BE2C (cell line): ENCODE measurements at regions not wholly inside any gene's neighbourhood (a gene's known extent, or its start where the extent isn't known, plus 50 kb on each side); places are given as distances from the start of the nearest gene placed in this dataset.

ENCODE experiments used
- DNase-seq: peaks from one replicate; pipeline ENCODE4 v3.0.0-alpha.2; 2020
- H3K27me3 ChIP-seq: fragments of 250-450 bp; sonication (Bioruptor Pico); 2 replicates; pipeline ENCODE4 v1.5.1; 2020; ENCODE audit warnings: mild to moderate bottlenecking
- H3K36me3 ChIP-seq: fragments of 250-450 bp; sonication (Bioruptor Pico); 2 replicates; pipeline ENCODE4 v1.5.1; 2020; ENCODE audit warnings: mild to moderate bottlenecking
- H3K4me1 ChIP-seq: fragments of 250-450 bp; sonication (Bioruptor Pico); 2 replicates; pipeline ENCODE4 v1.5.1; 2020
- H3K4me3 ChIP-seq: 2 replicates; pipeline ENCODE4 v1.5.1; 2011; ENCODE audit warnings: low read depth, low read length
- H3K9me3 ChIP-seq: fragments of 250-450 bp; sonication (Bioruptor Pico); 2 replicates; pipeline ENCODE4 v1.5.1; 2020
- TF ChIP-seq, protein P1 (sequence below): IDR thresholded peaks from 2 replicates; pipeline ENCODE4 v1.5.1; 2012; ENCODE audit warnings: mild to moderate bottlenecking, low read depth, low read length

DNA sequence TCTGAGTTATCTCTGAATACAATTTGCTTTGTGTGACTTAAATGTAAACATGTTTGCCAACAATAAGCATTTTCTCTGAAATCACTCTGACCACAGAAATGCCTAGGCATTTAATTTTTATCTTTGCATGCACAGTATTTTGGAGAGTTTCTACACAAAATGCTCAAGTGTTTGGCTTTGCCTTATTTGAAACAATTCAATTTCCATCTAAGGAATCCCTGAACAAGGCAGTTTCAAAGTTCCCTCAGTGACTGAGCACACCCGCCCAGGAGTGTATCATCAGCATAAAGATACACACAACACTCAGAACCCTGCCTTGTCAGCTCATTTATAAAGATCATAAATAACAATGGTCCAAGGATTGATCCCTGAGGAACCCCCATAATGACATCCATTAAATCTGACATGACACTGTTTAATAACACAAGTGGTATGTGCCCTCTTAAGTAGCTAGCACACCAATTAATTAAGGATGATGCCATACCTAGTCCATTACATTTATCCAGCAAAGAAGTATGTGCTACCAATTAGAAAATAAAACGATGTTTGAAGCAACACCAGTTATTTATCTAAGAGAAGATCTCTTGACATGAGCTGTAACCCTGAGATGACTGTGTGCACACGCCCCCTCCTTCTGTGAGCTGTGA is 585.8 kb downstream of the ADGRL2 start:
- no peaks in the 10 kb centered on the region for H3K4me1 ChIP-seq
- H3K27me3 ChIP-seq, result no peaks in the 10 kb centered on the region
- no peak for DNase-seq
- no peaks in the 10 kb centered on the region for H3K36me3 ChIP-seq
- TF ChIP-seq, protein P1, sequence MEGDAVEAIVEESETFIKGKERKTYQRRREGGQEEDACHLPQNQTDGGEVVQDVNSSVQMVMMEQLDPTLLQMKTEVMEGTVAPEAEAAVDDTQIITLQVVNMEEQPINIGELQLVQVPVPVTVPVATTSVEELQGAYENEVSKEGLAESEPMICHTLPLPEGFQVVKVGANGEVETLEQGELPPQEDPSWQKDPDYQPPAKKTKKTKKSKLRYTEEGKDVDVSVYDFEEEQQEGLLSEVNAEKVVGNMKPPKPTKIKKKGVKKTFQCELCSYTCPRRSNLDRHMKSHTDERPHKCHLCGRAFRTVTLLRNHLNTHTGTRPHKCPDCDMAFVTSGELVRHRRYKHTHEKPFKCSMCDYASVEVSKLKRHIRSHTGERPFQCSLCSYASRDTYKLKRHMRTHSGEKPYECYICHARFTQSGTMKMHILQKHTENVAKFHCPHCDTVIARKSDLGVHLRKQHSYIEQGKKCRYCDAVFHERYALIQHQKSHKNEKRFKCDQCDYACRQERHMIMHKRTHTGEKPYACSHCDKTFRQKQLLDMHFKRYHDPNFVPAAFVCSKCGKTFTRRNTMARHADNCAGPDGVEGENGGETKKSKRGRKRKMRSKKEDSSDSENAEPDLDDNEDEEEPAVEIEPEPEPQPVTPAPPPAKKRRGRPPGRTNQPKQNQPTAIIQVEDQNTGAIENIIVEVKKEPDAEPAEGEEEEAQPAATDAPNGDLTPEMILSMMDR, result no peak
- no peaks in the 10 kb centered on the region for H3K9me3 ChIP-seq
- no peak overlapping the region for H3K4me3 ChIP-seq

DNA sequence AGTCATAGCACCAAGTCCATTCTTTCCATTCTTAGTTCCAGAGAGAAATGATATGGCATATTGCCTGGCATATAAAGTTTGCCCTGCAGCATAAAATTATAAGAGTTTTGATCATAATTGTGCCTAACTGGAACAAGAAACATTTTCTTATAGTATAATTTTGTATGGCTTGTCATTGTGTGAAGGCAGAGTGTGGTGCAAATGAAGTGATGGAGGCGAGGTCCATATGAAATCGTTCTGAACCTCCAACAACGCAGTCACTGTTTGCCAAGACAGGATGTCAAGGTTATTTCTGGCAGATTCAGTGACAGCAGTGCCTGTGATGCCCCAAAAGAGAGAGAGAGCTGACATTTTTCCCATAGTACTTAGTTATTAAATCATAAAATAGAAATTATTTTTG is 584.0 kb downstream of the ADGRL2 start:
- Histone ChIP-seq H3K36me3 (no peaks in the 10 kb centered on the region), H3K27me3 (no peaks in the 10 kb centered on the region), H3K9me3 (no peaks in the 10 kb centered on the region), H3K4me3 (no peak overlapping the region), H3K4me1 (no peaks in the 10 kb centered on the region)
- DNase-seq, result no peak
- TF ChIP-seq, protein P1, result no peak

DNA sequence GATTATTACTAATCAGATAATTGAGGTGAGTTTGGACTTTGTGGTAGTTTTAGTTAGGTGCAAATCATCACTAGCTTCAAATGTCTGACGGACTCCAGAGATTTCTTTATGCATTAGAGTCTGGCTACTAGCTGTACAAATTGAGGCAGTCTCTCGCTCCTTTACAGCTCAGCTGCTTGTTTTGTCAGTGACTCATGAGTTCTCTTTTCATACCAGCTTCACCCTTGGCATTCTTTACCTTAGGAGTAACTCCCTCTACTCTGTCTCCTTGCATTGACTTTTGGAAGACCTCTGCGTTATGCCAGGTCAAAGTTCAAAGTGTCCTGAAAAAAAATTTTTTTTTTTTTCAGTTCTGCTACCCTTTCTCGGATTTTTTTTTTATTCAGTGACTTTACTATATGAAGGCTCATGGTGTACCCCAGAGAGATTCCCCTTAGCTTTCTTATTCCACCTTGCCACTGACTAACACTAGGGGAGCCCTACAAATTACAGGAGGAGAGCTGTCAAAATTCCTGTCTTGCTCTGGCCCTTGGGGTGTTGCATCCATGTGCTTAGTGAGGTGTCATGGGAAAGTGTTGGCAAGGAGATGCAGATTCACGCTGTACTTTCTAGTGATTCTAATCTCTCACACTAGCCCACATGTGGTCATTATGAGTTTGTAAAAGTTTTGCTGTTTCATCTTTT is 576.6 kb downstream of the ADGRL2 start:
- TF ChIP-seq, protein P1, result 0 out of 2 replicates have a peak, but pooled peaks have one; percentile 10
- Histone ChIP-seq H3K4me1 (no peaks in the 10 kb centered on the region), H3K4me3 (no peak overlapping the region), H3K36me3 (no peaks in the 10 kb centered on the region), H3K27me3 (no peaks in the 10 kb centered on the region), H3K9me3 (no peaks in the 10 kb centered on the region)
- no peak for DNase-seq

DNA sequence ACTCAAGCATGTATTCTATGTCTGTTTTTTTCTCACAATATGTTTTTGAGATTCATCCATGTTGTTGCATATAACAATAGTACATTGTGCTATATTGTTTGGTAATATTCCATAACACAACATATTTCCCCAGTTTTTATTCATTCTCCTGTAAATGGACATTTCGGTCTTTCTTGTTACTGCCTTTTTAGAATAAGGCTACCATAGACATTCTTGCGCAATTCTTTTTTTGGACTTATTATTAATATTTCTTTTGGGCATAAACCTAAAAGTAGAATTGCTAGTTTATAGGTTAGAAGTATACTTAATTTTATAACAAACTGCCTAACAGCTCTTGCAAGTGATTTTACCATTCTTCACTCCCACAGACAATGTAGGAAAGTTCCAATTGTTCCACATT is 573.0 kb downstream of the ADGRL2 start:
- Histone ChIP-seq H3K4me3 (no peak overlapping the region), H3K4me1 (no peaks in the 10 kb centered on the region), H3K9me3 (no peaks in the 10 kb centered on the region), H3K36me3 (no peaks in the 10 kb centered on the region), H3K27me3 (no peaks in the 10 kb centered on the region)
- DNase-seq, result no peak
- TF ChIP-seq, protein P1, result no peak

DNA sequence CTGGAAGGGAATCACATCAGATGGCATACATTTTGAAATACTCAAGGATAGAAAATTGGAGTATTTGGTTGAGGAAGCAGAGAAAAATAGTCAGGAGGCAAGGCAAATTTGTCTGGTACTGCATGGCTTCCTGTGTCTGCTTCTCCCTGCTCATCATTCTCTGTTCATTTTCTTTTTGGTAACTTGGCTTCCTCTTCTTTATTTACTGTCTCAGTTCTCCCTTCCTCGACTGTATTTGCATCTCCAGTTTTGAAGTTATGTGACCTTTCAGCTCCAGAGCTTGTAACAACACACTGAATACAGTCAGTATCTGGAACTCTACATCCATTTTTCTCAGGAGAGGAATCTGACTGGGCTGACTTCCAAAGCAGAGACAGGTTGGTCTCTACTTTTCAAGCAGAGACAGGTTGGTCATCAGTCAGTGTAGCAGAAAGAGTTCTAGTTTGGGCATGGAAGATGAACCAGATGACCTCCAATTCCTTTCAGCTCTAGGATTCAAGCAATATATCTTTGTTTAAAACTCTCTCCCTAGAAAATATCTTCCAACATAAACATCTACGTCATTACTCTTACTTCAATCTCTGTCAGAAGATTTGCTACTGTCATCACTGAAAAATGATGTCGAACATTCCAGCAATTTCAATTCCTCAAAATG is 571.2 kb downstream of the ADGRL2 start:
- no peak for DNase-seq
- H3K4me3 ChIP-seq, result no peak overlapping the region
- H3K36me3 ChIP-seq, result no peaks in the 10 kb centered on the region
- H3K27me3 ChIP-seq, result no peaks in the 10 kb centered on the region
- TF ChIP-seq, protein P1, result no peak
- no peaks in the 10 kb centered on the region for H3K9me3 ChIP-seq
- H3K4me1 ChIP-seq, result no peaks in the 10 kb centered on the region

DNA sequence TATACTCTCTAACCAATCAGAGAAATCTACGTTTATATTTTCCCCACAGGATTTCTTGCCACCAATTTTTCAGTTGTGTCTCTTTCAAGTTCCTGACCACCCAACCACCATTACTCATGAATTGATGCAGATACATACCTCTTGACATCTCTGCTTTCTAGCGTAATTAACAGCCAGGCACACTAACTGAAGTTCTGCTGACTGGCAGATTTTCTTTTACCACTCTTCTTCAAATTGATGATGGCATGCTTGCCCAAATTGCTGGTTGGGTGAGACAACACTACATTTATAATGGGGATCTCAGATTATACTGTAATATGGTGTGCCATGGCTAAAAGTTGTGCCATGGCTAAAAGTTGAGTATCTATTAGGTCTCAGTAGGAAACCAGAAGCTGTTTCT is 566.7 kb downstream of the ADGRL2 start:
- no peak for DNase-seq
- TF ChIP-seq, protein P1, result no peak

More for the DNA sequence above, 566.7 kb downstream of the ADGRL2 start:
- Histone ChIP-seq H3K27me3 (no peaks in the 10 kb centered on the region), H3K4me3 (no peak overlapping the region), H3K9me3 (no peaks in the 10 kb centered on the region), H3K4me1 (no peaks in the 10 kb centered on the region), H3K36me3 (no peaks in the 10 kb centered on the region)
